Activated naive CD4-positive, alpha-beta T cell treated with anti-CD3 and anti-CD28 coated beads for 36 hours (primary cell): ENCODE measurements at regions not wholly inside any gene's neighbourhood (a gene's known extent, or its start where the extent isn't known, plus 50 kb on each side); places are given as distances from the start of the nearest gene placed in this dataset.

Experiments used
- CTCF ChIA-PET: fragments of 350-600 bp; sonication (Branson Sonifier 250); formaldehyde crosslinking; loops from one replicate; lab custom pipeline; 2021; ENCODE audit warnings: antibody characterized with exemption; lab: Charles Lee
- DNase-seq: peaks from one replicate; pipeline ENCODE4 v3.0.0-alpha.2; 2020
- H3K27ac Mint-ChIP-seq: one replicate; pipeline ENCODE4 v1.8.0; 2021; ENCODE audit warnings: mild to moderate bottlenecking, mixed read lengths
- H3K27me3 Mint-ChIP-seq: one replicate; pipeline ENCODE4 v1.8.0; 2021; ENCODE audit warnings: low read depth, mixed read lengths
- H3K36me3 Mint-ChIP-seq: one replicate; pipeline ENCODE4 v1.8.0; 2021; ENCODE audit warnings: low read depth, mixed read lengths
- H3K4me1 Mint-ChIP-seq: one replicate; pipeline ENCODE4 v1.8.0; 2021; ENCODE audit warnings: low read depth, mixed read lengths
- H3K4me3 Mint-ChIP-seq: one replicate; pipeline ENCODE4 v1.8.0; 2021; ENCODE audit warnings: mild to moderate bottlenecking, moderate library complexity, mixed read lengths
- H3K9me3 Mint-ChIP-seq: one replicate; pipeline ENCODE4 v1.8.0; 2021; ENCODE audit warnings: mixed read lengths
- intact Hi-C: fragments of 100-400 bp; cut with micrococcal nuclease; formaldehyde crosslinking; loops from one replicate; pipeline ENCODE4 v1.15.1; 2023

DNA sequence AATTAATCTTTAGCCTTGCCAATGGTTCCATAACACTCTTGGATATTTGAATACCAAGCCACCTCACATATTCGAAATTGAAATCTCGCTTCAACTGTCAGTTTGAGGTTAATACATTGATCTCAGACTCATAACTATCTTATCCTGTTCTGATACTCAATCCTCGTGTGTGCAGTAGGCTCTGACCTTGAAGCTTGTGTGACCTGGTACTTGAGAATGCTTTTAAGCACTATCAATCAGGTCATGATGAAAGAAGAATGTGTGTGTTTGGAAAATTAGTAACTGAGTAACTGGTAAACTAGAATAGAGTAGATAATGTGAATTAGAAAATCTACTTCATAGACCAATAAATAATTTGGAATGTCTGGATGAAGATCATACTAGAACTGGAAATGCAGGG is 1266.7 kb downstream of the MAT2B start:
- Mint-ChIP-seq H3K27ac (no peak overlapping the region), H3K4me3 (no peak overlapping the region), H3K4me1 (no peaks in the 10 kb centered on the region), H3K9me3 (no peaks in the 10 kb centered on the region), H3K36me3 (no peaks in the 10 kb centered on the region), H3K27me3 (no peaks in the 10 kb centered on the region)
- no peak for DNase-seq
- intact Hi-C loops: no loop called here
- CTCF ChIA-PET: no interaction called here

DNA sequence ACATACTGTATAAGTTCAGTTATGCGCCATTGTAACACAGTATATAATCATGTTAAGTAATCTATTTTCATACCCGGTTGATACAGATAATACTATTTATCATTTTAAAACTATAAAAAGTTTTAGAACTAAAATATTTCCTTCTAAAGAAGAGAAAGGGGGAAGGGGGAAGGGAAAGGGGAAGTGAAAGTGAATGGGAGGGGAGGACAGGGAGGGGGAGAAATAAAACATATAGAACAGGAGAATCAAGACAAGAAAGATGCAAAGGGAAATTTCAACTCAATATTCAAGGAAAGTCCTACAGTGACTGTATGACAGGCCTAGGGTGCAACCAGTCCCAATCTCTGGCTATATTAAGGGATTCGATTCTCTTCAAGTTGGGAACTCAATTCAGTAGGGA is 1278.8 kb downstream of the MAT2B start:
- intact Hi-C loops: no loop called here
- no peak for DNase-seq
- H3K27ac Mint-ChIP-seq: no peak overlapping the region
- H3K36me3 Mint-ChIP-seq: no peaks in the 10 kb centered on the region
- H3K27me3 Mint-ChIP-seq: no peaks in the 10 kb centered on the region
- H3K9me3 Mint-ChIP-seq: peaks cover 2% of the 10 kb centered on the region
- CTCF ChIA-PET: no interaction called here
- H3K4me3 Mint-ChIP-seq: no peak overlapping the region
- no peaks in the 10 kb centered on the region for H3K4me1 Mint-ChIP-seq

DNA sequence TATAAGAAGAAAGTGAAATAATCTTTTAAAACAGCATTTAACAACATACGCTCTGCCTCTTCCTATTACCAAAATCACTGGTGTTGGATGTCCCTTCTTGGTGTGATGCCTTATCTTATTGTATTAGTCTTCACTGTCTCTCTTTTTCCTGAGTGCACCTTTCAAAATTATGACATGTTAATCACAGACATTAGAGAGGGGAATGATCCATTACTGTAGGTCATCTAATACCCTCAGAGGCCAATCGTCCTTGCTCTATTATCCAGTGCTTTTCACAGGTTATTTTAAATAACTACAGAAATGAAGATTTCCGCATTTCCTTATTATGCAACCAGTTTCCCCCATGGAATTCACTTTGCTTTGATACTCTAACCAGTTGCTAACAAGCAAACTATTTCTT is 1292.7 kb downstream of the MAT2B start:
- no peak for DNase-seq
- peaks cover 17% of the 10 kb centered on the region for H3K9me3 Mint-ChIP-seq
- H3K36me3 Mint-ChIP-seq: no peaks in the 10 kb centered on the region
- CTCF ChIA-PET: no interaction called here
- intact Hi-C loops: no loop called here
- no peaks in the 10 kb centered on the region for H3K4me1 Mint-ChIP-seq
- no peak overlapping the region for H3K4me3 Mint-ChIP-seq
- H3K27me3 Mint-ChIP-seq: no peaks in the 10 kb centered on the region
- H3K27ac Mint-ChIP-seq: no peak overlapping the region

DNA sequence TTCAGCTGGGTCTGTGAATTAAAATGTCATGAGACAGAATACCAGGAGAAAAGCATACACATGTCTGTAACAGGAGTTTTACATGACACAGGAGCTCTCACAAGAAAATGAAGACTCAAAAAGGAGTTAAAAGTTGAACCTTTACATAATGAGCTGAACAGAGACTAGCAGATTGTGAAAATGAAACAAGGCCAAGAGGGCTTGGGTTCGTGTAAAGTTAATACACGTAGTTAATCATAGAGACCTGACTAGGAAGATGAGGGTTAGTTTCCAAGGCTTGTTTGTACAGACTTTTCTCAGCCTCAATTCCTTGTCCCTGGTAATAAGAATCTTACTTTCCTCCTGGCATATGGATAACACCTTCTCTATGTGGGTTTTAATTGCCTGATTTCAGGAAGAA is 1294.0 kb downstream of the MAT2B start:
- H3K36me3 Mint-ChIP-seq: no peaks in the 10 kb centered on the region
- intact Hi-C loops: no loop called here

DNA sequence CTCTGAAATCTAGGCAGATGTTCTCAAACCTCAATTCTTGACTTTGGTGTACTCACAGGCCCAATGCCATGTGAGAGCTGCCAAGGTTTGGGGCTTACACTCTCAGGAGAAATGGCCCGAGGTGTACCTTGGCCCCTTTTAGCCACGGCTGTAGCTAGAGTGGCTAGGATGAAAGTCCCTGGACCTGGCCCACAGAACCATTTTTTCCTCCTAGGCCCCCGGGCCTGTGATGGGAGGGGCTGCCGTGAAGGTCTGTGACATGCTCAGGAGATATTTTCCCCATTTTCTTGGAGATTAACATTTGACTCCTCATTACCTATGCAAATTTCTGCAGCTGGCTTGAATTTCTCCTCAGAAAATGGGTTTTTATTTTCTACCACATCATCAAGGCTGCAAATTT is 1296.5 kb downstream of the MAT2B start:
- intact Hi-C loops: no loop called here
- Mint-ChIP-seq H3K36me3 (no peaks in the 10 kb centered on the region), H3K4me3 (no peak overlapping the region), H3K4me1 (no peaks in the 10 kb centered on the region), H3K9me3 (peaks cover 15% of the 10 kb centered on the region), H3K27me3 (no peaks in the 10 kb centered on the region), H3K27ac (no peak overlapping the region)
- DNase-seq: no peak
- CTCF ChIA-PET: no interaction called here

More for the DNA sequence above, 1294.0 kb downstream of the MAT2B start:
- no peak overlapping the region for H3K27ac Mint-ChIP-seq
- CTCF ChIA-PET: no interaction called here
- no peaks in the 10 kb centered on the region for H3K27me3 Mint-ChIP-seq
- no peak for DNase-seq
- no peak overlapping the region for H3K4me3 Mint-ChIP-seq
- H3K4me1 Mint-ChIP-seq: no peaks in the 10 kb centered on the region
- peaks cover 17% of the 10 kb centered on the region for H3K9me3 Mint-ChIP-seq

DNA sequence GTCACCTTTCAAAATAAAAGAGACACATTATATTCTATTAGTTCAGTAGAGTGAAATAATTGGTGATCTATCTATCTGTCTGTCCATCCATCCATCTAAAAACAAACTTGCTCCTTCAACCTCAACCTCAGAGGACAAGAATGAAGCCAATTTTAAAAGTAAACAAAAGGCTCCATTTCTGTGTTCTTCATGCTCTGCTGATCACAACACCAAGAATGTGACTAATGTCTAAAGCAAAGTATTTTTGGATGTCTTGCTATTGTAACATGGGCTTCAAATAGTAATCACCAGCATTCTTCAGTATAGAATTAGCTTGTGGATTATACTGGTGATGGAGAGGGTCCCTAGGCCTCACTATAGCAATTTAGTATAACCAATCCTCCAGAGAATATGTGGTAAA is 1304.4 kb downstream of the MAT2B start:
- no peak overlapping the region for H3K27ac Mint-ChIP-seq
- H3K4me1 Mint-ChIP-seq: no peaks in the 10 kb centered on the region
- intact Hi-C loops: no loop called here
- no peaks in the 10 kb centered on the region for H3K27me3 Mint-ChIP-seq
- DNase-seq: no peak
- CTCF ChIA-PET: no interaction called here
- H3K4me3 Mint-ChIP-seq: no peak overlapping the region
- H3K9me3 Mint-ChIP-seq: peaks cover 1% of the 10 kb centered on the region
- no peaks in the 10 kb centered on the region for H3K36me3 Mint-ChIP-seq

DNA sequence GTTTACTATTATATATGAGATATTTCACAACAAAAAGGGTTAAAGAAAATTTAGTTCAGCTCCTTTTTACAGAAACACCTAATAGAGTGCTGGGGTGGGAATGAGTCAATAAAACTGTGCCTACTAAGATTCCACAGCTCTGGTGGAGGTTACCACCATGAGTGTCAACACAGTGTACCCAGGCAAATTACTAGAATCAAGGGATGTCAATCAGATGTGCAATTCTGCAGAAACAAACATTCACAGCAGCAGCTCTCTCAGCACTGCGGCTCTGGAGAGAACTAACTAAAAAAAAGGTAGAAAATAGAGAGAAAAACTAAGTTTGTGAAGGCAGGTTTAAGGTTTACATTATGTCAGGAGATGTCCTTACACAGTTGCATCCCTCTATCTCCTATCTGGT is 1313.0 kb downstream of the MAT2B start:
- CTCF ChIA-PET: no interaction called here
- H3K36me3 Mint-ChIP-seq: no peaks in the 10 kb centered on the region
- no peaks in the 10 kb centered on the region for H3K9me3 Mint-ChIP-seq
- no peaks in the 10 kb centered on the region for H3K27me3 Mint-ChIP-seq
- intact Hi-C loops: no loop called here
- H3K4me1 Mint-ChIP-seq: no peaks in the 10 kb centered on the region
- H3K27ac Mint-ChIP-seq: no peak overlapping the region
- no peak overlapping the region for H3K4me3 Mint-ChIP-seq
- DNase-seq: no peak

DNA sequence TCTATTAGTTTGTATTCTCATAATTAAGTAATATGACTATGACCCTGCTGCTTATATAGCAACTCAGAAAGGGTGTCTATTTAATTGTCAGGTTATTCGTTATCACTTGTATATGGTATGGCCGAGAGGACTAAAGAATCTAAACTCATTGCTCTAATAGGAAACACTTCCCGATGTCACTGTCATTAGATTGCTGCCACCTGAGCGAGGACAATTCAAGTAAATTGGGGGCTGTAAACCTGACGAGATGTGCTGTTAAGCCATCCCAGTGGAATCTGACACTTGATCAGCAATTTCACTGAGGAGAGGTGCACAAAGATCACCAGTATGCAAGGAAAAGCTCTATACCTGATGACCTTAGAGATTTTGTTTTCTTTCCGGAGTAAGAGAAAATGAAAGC is 1319.3 kb downstream of the MAT2B start:
- no peaks in the 10 kb centered on the region for H3K36me3 Mint-ChIP-seq
- peaks cover 3% of the 10 kb centered on the region for H3K9me3 Mint-ChIP-seq
- DNase-seq: no peak
- no peak overlapping the region for H3K4me3 Mint-ChIP-seq
- CTCF ChIA-PET: no interaction called here
- no peaks in the 10 kb centered on the region for H3K27me3 Mint-ChIP-seq
- H3K4me1 Mint-ChIP-seq: no peaks in the 10 kb centered on the region
- intact Hi-C loops: no loop called here
- no peak overlapping the region for H3K27ac Mint-ChIP-seq

DNA sequence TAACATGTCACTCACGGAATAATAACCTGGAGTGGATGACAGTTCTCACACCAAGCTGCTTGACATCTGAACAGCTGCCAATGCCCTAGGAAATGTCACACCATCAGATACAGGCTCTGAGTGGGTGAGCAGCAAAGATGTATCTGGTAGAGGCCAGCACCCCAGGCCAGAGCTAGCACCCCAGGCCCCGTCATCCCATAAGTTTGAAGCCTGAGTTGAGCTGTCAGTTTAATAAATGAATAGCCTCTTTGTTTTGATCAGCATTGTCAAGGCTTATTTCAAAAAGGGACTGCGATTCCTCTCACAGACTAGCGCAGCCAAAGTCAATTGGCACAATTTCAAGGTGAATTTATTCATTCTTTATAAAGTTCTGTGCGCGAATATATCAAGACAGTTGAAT is 1327.1 kb downstream of the MAT2B start:
- intact Hi-C loops: no loop called here
- Mint-ChIP-seq H3K4me3 (no peak overlapping the region), H3K4me1 (no peaks in the 10 kb centered on the region), H3K27me3 (no peaks in the 10 kb centered on the region), H3K36me3 (no peaks in the 10 kb centered on the region), H3K9me3 (peaks cover 1% of the 10 kb centered on the region), H3K27ac (no peak overlapping the region)
- CTCF ChIA-PET: no interaction called here
- DNase-seq: no peak

DNA sequence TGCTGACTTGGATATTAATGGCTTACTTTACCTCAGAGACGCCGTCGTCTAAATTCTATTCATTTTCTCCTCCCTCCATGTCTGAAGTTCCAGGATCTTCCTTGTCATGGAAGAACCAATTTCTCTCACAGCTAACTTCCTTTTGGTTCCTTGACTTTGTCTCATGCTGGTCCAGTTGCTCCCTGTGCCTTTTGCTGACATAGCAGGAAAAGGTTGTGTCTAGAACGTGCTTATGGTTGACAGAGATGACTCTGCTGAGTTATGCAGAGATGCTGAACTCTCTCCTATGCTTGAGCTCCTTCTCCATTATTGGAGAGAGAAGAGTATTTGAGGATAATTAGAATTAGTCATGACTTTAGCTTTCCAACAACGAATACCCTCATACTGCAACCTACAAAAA is 1338.9 kb downstream of the MAT2B start:
- no peaks in the 10 kb centered on the region for H3K27me3 Mint-ChIP-seq
- H3K9me3 Mint-ChIP-seq: peaks cover 21% of the 10 kb centered on the region
- H3K4me3 Mint-ChIP-seq: no peak overlapping the region
- CTCF ChIA-PET: no interaction called here
- intact Hi-C loops: no loop called here
- no peak for DNase-seq
- no peak overlapping the region for H3K27ac Mint-ChIP-seq
- H3K4me1 Mint-ChIP-seq: no peaks in the 10 kb centered on the region
- no peaks in the 10 kb centered on the region for H3K36me3 Mint-ChIP-seq

DNA sequence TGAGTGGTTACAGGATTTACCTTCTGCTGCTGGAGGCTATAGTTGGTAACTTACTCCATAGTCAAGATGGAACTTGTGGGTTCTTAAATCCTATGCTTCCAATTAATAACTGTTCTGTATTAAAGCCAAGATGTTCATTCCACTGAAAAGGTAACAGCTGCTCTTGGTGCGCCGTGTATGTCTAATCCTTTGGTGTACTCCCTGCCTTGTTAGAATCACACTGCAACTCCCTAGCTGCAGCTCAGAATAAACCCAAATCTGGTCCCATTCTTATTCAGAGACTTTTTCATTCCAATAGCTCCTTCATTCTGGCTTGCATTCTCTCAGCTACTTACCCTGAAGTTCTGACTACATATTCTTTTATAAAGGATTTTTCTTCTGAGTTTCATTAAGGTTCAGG is 1355.5 kb downstream of the MAT2B start:
- CTCF ChIA-PET: no interaction called here
- DNase-seq: no peak
- Mint-ChIP-seq H3K4me3 (no peak overlapping the region), H3K9me3 (peaks cover 7% of the 10 kb centered on the region), H3K27ac (no peak overlapping the region), H3K36me3 (no peaks in the 10 kb centered on the region), H3K4me1 (no peaks in the 10 kb centered on the region), H3K27me3 (no peaks in the 10 kb centered on the region)
- intact Hi-C loops: no loop called here

DNA sequence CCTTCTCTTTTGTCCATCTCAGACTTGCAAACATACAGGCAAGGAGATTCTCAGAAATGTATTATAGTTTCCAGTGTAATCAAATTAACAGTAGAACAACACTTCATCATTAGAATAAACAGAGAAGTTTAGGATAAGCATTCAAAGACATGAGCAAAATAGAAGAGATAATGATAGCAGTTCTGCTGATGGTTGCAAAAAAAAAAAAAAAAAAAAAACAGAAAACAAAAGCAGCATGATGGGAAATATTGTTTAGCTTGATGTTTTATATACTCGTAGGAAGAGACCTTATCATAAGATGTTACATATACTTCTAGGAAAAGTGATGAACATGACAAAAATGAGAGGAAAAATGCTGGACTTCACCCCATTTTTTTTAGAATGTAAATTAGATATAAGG is 1356.2 kb downstream of the MAT2B start:
- DNase-seq: no peak
- no peaks in the 10 kb centered on the region for H3K36me3 Mint-ChIP-seq
- intact Hi-C loops: no loop called here
- H3K4me3 Mint-ChIP-seq: no peak overlapping the region
- no peak overlapping the region for H3K27ac Mint-ChIP-seq
- H3K27me3 Mint-ChIP-seq: no peaks in the 10 kb centered on the region
- H3K4me1 Mint-ChIP-seq: no peaks in the 10 kb centered on the region
- H3K9me3 Mint-ChIP-seq: peaks cover 7% of the 10 kb centered on the region
- CTCF ChIA-PET: no interaction called here

DNA sequence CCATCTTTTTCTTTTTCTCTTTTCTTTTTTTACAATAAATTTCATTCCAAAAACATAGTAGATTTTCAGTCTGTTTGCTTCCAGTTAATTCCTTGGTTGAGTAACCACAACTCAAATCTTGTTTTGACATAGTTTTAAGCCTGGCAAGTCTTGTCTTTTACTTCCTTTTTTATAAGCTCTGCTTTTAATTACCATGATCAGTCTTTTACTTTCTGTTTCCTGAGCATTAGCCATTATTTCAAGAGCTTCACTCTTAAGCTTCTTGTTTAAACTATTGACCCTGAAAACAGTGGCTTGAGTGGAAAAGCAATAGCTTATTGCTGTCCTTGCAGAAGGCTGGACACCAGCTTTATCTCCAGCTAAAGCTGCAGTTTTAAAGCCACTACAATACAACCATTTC is 1363.3 kb downstream of the MAT2B start:
- no peaks in the 10 kb centered on the region for H3K4me1 Mint-ChIP-seq
- intact Hi-C loops: no loop called here
- CTCF ChIA-PET: no interaction called here
- H3K4me3 Mint-ChIP-seq: no peak overlapping the region
- no peaks in the 10 kb centered on the region for H3K27me3 Mint-ChIP-seq
- H3K27ac Mint-ChIP-seq: no peak overlapping the region
- no peaks in the 10 kb centered on the region for H3K36me3 Mint-ChIP-seq
- peaks cover 7% of the 10 kb centered on the region for H3K9me3 Mint-ChIP-seq
- DNase-seq: no peak

DNA sequence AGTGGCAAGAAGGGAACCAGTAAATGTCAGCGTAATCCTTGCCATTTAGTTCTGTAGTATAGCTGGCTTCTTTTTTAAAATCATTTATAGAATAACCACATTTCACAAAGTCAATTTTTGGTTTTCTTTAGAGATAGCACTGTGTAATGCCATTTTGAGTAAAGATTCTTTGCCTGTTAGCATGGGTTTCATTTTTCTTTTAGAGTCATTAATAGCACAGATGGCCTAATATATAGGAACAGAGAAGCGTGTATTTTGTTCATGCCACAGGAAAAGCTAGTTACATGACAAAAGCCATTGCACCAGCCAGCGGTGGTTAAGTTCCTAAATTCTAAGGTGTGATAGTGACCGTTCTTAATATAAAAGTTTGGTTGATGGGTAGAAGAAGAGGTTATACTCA is 1363.9 kb downstream of the MAT2B start:
- H3K27me3 Mint-ChIP-seq: no peaks in the 10 kb centered on the region
- no peaks in the 10 kb centered on the region for H3K4me1 Mint-ChIP-seq
- peaks cover 11% of the 10 kb centered on the region for H3K9me3 Mint-ChIP-seq
- no peak for DNase-seq
- CTCF ChIA-PET: no interaction called here
- no peak overlapping the region for H3K4me3 Mint-ChIP-seq
- no peaks in the 10 kb centered on the region for H3K36me3 Mint-ChIP-seq
- no peak overlapping the region for H3K27ac Mint-ChIP-seq
- intact Hi-C loops: no loop called here
